GM10266 (cell line): ENCODE measurements at regions not wholly inside any gene's neighbourhood (a gene's known extent, or its start where the extent isn't known, plus 50 kb on each side); places are given as distances from the start of the nearest gene placed in this dataset.

Experiments used
- DNase-seq: peaks from one replicate; pipeline ENCODE4 v3.0.0; 2012; ENCODE audit errors: extremely low spot score
- CTCF ChIP-seq: IDR thresholded peaks from 2 replicates; pipeline ENCODE4 v1.5.1; 2012; ENCODE audit warnings: mild to moderate bottlenecking, low read depth; ENCODE audit not compliant: control insufficient read depth, insufficient read depth; ENCODE audit errors: missing control alignments

GRCh38 chr5:74506119-74506518 lies 134.4 kb downstream of the ENC1 start:
- TF ChIP-seq CTCF: no peak
- DNase-seq: no peak

DNA sequence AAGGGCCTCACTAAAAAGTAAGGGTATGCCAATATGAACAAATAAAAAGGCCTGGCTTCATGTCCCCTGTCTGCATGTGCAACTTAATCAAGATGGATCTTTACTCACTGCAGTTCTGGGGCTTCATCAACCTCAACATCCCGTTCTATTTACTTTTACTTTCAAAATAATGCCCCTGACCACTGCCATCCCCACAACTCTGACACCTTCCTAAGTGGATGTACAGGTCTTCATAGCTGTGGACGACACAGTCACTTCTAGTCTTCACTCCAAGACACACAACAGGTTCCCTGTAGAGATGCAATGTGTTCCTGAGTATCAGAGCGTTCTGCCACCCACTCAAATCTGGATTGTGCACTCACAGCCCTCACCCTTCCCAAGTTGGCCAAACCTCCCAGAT lies 136.1 kb downstream of the ENC1 start:
- no peak for DNase-seq
- no peak for TF ChIP-seq CTCF

GRCh38 chr5:74502479-74502950 lies 138.0 kb downstream of the ENC1 start:
- no peak for DNase-seq
- no peak for TF ChIP-seq CTCF

DNA sequence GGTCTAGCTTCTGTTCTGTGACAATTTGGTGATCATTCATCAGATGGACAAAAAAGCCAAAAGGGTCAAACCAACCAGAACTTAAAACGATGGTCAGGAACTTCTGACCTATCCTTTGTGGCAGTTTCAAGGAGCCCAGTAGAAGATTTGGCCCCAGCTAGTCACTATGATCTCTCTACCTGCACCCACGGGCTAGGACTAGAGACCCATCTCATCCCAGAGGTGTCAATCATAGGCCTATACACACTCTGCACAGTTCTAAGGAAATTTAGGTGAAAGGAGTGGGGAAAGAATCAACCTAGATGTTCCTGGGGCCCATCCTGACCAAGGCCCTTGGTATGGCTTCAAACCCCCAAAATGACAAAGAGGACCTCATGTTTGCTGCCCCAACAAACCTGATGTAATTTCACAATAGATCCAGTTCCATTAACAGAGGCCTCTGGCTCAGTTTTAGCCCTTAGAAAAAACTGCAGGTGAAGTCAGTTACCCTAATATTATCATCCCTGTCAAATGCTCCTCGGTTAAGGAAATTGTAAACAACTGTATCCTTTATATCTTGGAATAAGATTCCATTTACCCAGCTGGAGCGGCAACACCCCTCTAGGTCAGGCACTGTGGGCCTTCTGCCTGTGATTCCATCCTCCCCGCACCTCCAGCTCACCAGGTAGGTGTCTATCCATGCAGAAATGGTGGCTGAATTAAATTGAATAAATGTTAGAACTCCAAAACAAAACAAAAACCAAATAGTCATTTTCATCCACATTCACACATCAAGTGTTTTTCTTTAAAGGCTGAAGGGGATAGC lies 138.7 kb downstream of the ENC1 start:
- TF ChIP-seq CTCF: no peak
- no peak for DNase-seq

DNA sequence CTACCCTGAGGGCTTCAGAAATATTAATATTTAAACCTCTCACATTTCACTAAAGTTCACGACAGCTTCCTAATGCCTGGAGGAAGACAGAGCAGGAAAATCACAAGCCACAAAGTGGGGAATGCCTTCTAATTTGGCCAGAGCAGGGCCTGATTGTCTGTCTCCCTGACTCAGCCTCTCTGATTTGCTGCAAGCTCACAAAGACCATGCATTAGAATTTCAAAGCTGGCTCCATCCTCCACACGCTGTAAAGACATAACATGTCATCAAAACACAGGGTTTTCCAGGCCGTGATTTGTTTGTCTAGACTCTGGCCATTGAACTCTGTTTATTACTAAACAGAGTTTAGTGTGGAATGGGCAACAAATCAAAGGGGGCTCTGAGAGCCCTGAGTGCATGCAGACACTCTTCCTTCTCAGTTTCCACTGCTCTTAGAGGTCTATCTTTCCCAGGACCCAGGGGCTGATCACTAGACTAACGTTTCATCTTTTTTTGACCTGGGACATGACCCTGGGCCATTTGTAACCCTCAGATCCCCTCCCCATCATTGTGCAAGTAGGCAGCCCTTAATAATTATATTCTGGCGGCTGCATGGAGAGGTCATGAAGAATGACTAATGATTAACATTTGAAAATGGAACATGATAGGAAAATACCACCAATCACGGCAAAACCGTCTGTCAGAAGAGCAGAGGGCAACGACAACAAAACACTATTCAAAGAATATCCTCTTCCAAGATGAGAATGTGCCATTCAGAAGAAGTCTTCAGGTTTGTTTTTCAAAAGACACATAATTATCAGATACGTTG lies 140.2 kb downstream of the ENC1 start:
- no peak for TF ChIP-seq CTCF
- DNase-seq: no peak

DNA sequence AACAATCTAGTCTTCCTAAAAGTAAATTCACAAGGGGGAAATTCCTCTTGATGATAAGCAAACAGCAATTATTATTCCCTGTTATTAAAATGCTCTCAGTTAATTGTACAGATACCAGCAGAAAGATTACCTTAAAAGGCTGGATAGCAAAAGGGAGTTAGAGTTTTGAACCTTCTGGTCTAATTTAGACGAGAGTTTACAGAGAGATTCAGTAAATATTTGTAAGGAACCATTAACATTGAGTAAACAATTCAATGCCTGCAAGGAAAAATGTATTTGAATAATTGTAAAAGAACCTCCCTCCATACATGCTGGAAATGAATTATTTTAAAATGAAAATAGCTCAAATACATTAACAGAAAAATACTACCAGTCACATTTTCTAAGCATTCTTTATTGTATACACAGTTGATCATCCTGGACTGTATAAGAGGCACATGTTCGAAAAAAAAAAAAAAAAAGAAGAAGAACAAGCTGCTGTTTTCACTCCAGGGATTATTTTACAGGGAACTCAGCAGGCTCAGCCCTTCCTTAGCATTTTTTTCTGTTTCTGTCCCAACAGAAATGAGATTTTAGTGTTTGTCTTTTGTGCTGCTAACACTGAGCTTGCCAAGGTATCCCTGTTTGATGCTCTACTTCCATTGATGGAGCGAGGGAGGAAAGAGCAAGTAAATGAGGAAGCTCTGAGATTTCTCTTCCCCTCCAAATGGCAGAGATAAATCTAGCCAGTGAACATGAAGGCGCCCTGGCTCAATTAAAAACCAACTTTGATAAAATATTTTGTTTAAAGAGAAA lies 141.1 kb downstream of the ENC1 start:
- no peak for DNase-seq
- TF ChIP-seq CTCF: no peak
